Caki2 (cell line): ENCODE measurements at regions not wholly inside any gene's neighbourhood (a gene's known extent, or its start where the extent isn't known, plus 50 kb on each side); places are given as distances from the start of the nearest gene placed in this dataset.
A peak's percentile ranks its signal among the peaks of the same experiment; 100 is the strongest.

Experiments
- DNase-seq: peaks from one replicate; pipeline ENCODE4 v3.0.0-alpha.2; 2015; ENCODE audit warnings: low read depth
- in situ Hi-C: cut with HindIII; loops from 2 replicates; pipeline ENCODE4 v1.10.0; 2016; ENCODE audit warnings: low sequenced_read_pairs, low pct_unique_long_range_greater_than_20kb, mixed read lengths

DNA sequence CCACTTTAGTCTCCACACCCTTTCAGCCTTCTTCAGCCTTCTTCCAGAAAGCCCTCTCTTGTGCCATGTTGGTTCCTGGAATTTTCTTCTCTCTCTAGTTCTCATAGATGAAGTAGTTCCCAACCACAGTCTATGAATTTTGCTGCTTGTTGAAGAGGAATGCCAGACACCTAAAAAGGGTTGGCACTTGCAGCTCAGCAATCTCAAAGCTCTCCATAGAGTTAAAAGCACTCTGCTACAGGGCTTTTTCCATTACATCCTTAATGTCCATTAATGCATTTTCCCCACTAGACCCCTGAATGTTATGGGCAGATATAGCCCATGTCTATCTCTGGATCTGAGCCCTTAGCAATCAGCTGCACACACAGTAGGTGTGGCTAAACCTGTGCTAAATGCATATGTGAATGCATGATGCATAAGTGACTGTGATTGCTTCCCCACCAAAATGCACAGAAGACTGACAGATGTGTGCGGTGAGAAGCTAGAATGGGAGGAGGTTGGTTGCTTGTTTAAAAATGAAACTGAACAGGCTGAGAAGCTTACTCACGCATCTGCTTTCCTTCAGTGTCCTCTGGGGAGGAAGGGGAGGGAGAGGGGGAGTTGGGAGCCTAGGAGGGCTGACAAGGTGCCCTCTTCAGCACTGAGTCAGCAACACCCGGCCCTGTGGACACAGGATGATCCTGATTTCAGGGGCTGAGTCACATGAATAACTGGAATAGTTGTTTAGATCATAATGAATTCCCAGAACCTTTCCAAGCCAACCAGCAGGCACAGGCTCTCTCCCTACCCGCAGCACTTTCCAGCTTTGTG is 146.1 kb upstream of the FGGY start:
- in situ Hi-C loops = no loop called here
- DNase-seq = peak; percentile 97

DNA sequence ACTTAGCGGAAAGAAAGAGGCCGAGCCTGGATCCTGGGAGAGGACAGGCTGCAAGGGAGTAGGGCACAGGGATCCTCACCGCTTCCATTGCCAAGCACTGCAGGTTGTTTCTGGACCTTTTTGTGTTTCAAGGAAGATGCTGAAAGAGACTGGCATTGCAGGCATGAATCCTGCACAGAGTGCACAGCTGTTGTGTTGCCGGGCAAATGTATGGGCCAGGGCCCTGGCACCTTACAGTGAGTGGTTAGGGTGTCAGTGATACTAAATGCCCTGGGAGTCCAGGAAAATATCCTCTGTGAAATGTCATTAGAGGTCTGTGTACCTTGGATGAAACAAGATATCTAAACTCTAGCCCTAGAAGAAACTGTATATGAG is 145.5 kb upstream of the FGGY start:
- DNase-seq = no peak
- in situ Hi-C loops = no loop called here

DNA sequence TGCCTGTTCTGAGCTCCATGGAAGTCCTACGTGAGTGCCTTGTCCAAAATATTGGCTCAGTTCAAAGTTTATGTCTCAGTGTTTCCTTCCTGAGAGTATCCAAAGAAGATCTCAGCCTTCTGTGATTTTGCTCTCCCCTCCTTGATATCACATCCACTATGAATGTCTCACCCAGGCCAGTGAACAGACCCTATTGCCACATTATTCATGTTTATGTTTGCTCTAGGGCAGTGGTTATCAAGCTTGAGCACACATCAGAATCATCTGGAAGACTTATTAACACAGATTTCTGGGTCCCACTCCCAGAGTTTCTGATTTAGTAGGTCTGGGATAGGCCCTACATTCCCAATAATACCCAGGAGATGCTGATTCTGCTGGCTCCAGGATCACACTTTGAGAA is 145.0 kb upstream of the FGGY start:
- in situ Hi-C loops = no loop called here

DNA sequence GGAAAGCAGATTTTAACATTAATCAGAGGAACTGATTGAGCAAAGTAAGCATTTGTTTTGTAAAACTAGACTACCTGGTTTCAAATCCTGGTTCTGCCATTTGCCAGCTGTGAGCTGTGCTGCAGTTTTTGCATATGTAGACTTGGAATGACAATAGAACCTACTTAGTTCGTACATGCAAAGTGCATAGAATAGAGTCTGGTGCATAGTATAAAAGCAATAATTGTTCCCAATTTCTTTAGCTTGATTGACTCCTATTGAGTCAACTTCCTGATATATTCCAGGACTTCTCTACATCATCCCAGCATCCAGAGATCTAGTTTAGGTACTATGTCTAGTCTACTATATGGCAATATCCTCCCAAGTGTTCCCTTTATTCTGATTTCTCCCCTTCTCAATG is 144.4 kb upstream of the FGGY start:
- no peak for DNase-seq
- in situ Hi-C loops = no loop called here

More for the DNA sequence above, 145.0 kb upstream of the FGGY start:
- DNase-seq = no peak

DNA sequence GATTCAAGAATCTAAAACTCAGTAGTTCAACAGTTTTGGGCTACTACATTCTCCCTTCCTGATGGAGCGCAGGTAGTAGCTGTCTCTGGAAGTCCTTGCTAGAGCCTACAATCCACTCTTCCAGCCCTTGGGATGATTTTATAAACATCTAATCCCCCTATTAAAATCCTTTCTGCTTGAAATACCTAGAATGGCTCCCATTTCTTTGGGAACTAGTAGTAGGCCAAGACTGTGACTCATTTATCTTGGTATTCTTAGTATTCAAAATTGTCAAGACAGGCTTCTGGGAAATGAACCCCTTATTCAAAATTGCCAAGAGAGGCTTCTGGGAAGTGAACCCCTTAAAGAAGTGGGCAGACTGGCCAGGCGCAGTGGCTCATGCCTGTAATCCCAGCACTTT is 142.5 kb upstream of the FGGY start:
- DNase-seq = no peak
- in situ Hi-C loops = no loop called here

DNA sequence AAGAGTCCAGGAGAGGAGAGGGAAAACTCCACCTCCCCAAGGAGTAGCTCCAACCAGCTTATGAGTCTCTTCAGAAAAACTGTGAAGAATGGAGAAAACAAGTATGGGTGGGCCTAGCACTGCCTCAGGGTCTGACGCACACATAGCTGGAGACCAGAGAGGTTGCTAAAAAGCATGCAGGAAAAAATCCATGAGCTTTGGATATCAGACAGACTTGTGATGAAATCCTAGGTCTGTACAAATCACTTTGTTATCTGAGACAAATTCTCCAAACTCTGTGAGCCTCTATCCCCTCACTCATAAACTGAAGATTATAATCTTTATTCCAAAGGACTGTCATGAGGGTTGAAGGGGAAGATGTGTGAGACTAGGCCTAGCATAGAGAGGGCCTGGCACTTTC is 141.5 kb upstream of the FGGY start:
- in situ Hi-C loops = no loop called here
- DNase-seq = no peak

DNA sequence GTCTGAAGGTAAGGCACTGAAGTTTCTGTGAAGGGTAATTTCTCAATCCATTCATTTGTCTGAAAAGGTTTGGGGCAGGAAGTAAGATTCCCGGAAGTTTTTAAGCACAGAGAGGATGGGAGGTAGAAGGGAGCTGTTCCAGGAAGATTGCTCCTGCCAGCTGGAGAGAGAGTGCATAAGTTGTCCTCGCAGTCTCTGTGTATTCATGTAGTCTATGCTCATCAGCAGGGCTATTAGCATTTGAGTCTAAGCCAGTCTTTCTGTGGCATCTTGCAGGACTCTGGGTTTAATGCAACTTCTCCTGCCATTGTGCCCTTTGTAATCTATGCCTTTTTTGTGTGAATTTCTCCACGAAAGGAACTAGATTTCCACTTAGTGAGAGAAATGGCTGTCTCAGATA is 140.8 kb upstream of the FGGY start:
- no peak for DNase-seq

DNA sequence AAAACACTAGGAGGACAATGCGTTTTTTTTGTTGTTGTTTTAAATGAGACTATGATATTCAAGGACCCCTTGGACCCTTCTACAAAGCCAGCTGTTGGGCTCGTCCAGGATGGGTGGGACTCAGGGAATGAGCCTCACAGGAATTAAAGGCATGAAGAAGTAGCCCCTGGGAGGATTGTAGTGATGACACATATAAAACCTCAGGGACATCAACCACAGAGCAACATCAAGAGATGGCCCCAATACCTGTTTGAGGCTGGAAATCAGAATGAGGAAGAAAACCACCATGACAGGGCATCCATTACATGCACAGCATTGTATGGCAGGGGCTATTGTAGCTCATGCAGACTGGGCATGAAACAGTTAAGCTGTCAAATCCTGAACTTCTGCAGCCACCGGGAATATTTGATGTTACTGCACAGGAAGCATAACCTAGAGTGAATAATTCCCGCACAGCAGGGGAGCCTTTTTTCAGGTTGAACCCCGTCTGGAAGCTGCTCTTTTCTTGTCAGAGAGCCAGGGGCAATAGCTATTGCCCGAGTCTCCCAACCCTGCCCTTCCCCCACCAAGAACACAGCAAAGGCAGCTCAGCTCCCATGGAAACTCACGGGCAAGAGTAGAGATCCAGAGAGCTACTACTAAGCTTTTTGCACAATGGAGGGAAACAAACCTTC is 140.2 kb upstream of the FGGY start:
- no peak for DNase-seq
- in situ Hi-C loops = no loop called here

More for the DNA sequence above, 140.8 kb upstream of the FGGY start:
- in situ Hi-C loops = no loop called here

DNA sequence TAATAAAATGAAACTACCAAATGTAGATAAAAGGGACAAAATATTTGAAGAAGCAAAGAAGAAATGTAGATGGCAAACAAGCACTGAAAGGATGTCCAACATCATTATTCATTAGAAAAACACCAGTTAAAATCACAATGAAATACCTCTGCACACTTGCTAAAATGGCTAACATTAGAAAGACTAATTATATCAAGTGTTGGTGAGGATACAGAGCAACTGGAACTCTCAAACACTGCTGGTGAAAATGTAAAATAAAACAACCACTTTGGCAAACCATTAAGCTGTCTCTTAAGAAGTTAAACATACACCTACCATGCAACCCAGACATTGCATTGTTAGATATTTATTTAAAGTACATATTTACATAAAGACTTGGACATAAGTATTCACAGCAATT is 138.6 kb upstream of the FGGY start:
- in situ Hi-C loops = no loop called here
- DNase-seq = no peak

DNA sequence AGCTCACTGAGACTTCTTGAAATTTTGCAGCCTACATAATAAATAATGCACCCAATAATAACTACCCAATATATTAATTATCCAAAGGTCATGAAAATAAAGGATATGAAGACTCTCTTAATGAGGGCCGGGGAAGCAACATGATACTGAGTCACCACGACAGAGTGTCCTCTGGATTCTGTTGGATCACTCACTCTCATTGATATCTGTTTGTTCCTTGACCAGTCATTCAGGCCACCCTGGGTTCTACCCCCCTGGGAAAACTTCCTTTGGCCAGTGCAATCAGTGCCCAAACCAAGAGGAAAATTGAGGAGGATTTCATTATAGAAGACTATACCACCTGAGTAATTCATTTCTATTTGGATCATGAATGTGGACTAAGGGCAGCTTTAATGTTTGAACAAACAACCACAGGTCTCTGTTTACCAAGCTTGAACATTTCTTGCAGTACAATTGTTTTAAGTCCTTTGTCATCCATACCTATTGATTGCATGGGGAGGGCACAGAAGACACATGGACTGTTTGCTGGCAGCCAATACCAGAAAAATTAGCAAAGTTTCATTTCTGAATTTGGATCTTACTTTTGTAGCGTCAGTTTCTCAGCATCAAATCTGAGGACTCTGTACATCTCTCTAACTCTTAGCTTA is 137.2 kb upstream of the FGGY start:
- DNase-seq = no peak
- in situ Hi-C loops = no loop called here

DNA sequence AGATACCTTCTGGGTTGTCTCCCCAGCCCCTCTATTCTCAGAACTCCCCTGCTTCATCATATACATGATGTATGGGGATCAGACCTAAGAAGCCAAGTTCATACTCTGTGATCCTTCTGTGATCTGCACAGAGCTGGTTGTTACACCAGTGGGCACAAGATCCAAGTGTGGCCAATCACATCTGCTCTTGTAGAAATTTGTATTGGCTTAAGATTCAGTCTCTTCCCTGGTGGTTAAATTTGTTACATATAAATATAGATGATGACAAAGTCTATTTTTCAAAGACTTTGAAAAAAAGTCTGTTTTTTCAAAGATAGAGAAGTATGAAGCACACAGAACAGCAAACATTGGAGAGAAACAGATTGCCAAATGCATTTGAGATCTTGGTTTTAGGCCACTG is 135.8 kb upstream of the FGGY start:
- DNase-seq = no peak
- in situ Hi-C loops = no loop called here

DNA sequence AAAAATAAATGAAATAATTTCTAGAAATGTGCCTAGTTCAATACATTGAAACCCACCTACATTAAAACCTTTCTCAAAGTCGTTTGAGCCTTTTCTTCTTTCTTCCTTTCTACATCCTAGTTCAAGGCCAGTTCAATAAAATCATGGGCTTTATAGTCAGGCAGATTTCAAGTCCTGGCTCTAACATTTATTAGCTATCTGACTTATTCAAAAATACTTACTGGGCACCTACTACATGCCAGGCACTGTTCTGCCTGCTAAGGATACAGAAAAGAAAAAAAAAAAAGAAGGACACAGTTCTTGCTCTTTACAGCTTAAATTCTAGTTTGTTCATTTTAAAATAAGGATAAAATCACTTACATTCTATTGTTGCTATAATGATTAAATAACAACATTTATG is 134.2 kb upstream of the FGGY start:
- in situ Hi-C loops = no loop called here
- no peak for DNase-seq

DNA sequence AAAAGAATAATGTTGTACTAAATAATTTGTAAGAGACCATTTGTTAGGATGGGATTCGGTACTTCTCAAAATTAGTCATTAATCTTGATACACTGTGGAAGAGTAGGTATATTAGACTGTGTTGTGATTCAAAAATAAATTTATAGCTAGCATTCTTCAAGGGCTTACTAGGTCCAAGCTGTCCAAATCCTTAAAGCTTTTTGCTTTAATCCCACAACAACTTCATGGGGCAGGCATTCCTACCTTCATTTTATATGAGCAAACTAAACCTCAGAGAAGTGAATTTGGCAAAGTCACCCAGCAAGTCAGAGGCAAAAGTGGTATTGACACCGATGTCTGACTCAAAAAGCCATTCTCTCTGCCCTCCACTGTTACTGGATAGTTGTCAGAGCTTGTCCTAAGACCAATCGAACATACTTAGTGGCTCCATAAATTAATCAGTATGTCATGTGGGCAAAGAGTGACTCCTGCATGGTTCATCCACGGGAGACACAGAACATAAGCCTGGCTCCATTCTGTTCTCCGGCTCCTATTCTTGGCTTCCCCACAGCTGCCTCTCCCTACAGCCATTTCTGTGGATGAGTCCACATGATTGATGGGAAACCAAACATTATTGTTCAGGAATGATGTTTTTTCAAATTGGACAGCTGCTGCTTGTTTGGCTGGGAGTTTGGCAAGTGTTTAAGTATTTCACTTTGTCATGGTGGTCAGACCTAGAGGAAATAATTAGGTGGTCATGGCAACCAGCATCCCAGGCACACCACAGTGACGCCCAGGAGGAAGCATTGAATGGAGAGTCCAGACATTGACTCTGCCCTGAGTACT is 133.4 kb upstream of the FGGY start:
- in situ Hi-C loops = no loop called here

DNA sequence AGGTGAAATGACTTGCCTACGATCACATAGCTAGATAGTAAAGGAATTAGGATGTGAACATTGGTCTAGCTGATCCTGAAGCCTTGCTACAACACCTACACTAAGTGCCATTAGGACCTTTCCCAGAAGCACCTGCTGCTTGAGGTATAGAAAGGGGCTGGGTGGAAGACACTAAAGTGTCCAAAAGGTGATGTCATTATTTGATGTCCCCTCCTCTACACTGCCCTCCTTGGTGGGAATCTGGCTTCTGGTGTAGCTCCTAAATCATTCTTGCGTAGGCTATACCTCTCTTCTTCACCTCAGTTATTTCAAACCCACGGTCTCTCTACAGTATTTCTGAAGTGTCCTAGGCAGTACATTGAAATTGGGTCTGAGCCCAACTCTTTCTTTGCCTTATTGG is 132.5 kb upstream of the FGGY start:
- in situ Hi-C loops = no loop called here
- no peak for DNase-seq

More for the DNA sequence above, 133.4 kb upstream of the FGGY start:
- no peak for DNase-seq

DNA sequence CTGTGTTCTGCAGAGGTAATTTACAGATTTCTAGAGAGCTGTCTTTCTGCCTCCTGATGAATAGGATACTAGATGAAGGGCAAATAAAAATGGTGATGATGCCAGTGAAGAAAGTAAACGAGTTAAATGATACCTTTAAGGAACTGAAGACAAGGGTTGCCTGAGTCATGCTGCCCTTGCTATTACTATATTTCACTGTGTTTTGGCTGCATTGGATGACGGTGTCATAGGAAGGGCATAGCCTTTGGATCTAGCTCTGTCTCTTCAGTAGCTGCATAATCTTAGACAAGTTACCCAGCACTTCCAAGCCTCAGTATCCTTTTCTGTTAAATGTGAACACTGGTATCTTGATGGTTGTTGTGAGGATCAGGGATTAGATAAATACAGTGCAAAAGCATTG is 131.5 kb upstream of the FGGY start:
- no peak for DNase-seq
- in situ Hi-C loops = no loop called here

DNA sequence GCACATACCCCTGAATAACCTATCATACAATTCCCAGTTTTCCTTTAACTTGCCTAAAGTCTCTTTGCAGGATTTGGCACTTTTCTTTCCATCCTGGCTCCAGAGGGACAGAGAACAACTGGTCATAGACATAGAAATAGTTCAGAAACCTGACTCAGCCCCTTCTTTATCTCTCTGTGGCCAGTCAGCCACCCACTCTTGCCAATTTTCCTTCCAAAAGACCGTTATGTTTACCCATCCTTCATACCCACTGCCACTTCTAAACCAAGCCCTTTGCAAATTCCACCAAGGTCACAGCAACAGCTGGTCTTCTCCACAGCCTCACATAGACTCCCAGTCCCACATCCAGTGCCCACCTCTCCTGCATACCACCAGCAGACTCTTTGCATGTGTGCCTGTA is 127.2 kb upstream of the FGGY start:
- no peak for DNase-seq
- in situ Hi-C loops = no loop called here

DNA sequence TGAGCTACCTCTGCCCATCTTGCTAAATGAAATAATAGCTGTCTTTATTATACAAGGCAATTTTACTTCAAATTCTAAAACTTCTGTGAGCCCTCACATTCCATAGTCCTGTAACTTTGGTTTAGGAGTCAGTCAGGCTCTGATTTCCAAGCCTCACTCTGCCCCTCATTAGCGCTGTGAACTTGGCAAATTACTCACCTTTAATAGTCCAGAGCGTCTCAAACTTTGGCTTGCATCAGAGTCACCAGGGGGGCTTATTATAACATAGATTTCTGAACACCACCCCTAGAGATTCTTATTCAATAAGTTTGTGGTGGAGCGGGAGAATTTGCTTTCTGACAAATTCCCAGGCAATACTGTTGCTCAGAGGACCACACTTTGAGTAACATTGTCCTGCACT is 126.2 kb upstream of the FGGY start:
- no peak for DNase-seq
- in situ Hi-C loops = no loop called here

DNA sequence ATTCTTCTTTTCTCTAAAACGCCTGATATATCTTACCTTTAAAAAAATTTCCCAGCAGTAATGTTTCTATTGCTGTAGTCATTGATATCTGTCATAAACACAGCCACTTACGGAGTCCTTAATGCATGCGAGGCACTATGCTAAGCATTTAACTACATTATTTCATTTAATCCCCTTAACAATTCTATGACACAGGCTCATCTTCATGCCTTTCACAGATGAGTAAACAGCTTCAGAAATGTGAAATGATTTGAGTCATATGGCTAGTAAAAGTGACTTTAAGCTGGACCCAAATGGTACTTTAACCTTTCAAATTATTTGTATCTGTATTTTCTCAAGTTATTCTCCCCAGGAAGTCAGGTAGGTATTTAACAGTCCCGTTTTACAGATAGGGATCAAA is 125.1 kb upstream of the FGGY start:
- in situ Hi-C loops = no loop called here
- no peak for DNase-seq

DNA sequence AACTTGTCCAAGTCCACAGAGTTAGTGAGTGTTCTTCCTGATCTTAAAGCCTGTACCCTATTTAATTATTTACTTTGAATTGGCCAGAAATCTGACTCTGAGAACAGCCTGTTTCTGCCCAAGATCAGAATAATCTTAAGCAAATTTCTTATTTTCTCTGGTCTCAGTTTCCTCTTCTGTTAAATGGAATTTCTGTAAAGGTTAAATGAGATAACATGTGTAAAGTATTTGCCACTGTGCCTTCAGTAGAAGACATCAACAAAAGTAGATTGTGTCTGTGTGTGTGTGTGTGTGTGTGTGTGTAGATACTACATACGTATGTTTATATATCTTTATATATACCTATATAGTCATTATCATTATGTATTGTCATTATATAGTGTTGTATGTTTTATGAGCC is 124.2 kb upstream of the FGGY start:
- no peak for DNase-seq
- in situ Hi-C loops = no loop called here
